Coronary artery (tissue), 2 donors: ENCODE measurements at regions not wholly inside any gene's neighbourhood (a gene's known extent, or its start where the extent isn't known, plus 50 kb on each side); places are given as distances from the start of the nearest gene placed in this dataset.

Experiments used
- DNase-seq: peaks from one replicate; pipeline ENCODE4 v3.0.0-alpha.2; 2017; ENCODE audit warnings: low spot score
- H3K27ac ChIP-seq, 2 donors: fragments of 200-600 bp; sonication (generic); one replicate each; pipeline ENCODE4 v1.5.1; 2016 to 2019
- H3K4me3 ChIP-seq: fragments of 200-600 bp; sonication (generic); 2 replicates; pipeline ENCODE4 v1.5.1; 2016; ENCODE audit warnings: mild to moderate bottlenecking, moderate library complexity
- CTCF ChIP-seq: fragments of 200-600 bp; sonication (generic); IDR thresholded peaks from one replicate; pipeline ENCODE4 v1.5.1; 2019; ENCODE audit warnings: antibody characterized with exemption

GRCh38 chr9:26157411-26157810, 479.2 kb upstream of the TUSC1 start:
- Histone ChIP-seq H3K27ac (no peak overlapping the region), H3K4me3 (no peak overlapping the region)
- no peak for TF ChIP-seq CTCF
- no peak for DNase-seq

- TF ChIP-seq CTCF = no peak
- H3K27ac ChIP-seq = no peak overlapping the region
- no peak for DNase-seq
- no peak overlapping the region for H3K4me3 ChIP-seq
Measured at GRCh38 chr9:26152350-26152749, 474.1 kb upstream of the TUSC1 start.

- no peak for DNase-seq
- H3K4me3 ChIP-seq = no peak overlapping the region
- H3K27ac ChIP-seq = no peak overlapping the region
- TF ChIP-seq CTCF = no peak
Measured at GRCh38 chr9:26148128-26148527, 469.9 kb upstream of the TUSC1 start.

GRCh38 chr9:26145938-26146337, 467.7 kb upstream of the TUSC1 start:
- H3K4me3 ChIP-seq = no peak overlapping the region

GRCh38 chr9:26142631-26143030, 464.4 kb upstream of the TUSC1 start:
- Histone ChIP-seq H3K4me3 (no peak overlapping the region), H3K27ac (no peak overlapping the region)
- no peak for TF ChIP-seq CTCF
- DNase-seq = no peak

More at GRCh38 chr9:26145938-26146337, 467.7 kb upstream of the TUSC1 start:
- no peak overlapping the region for H3K27ac ChIP-seq
- DNase-seq = no peak
- no peak for TF ChIP-seq CTCF

GRCh38 chr9:26142201-26142600, 464.0 kb upstream of the TUSC1 start:
- H3K27ac ChIP-seq = no peak overlapping the region
- TF ChIP-seq CTCF = no peak
- no peak overlapping the region for H3K4me3 ChIP-seq
- DNase-seq = no peak

- no peak for DNase-seq
- no peak for TF ChIP-seq CTCF
Measured at GRCh38 chr9:26133537-26133936, 455.3 kb upstream of the TUSC1 start.

More at GRCh38 chr9:26133537-26133936, 455.3 kb upstream of the TUSC1 start:
- no peak overlapping the region for H3K27ac ChIP-seq
- H3K4me3 ChIP-seq = no peak overlapping the region
